GM19193 (cell line): ENCODE measurements at regions not wholly inside any gene's neighbourhood (a gene's known extent, or its start where the extent isn't known, plus 50 kb on each side); places are given as distances from the start of the nearest gene placed in this dataset.

Source experiments
- POLR2A ChIP-seq: IDR thresholded peaks from 4 replicates; pipeline ENCODE4 v1.6.1; 2011; ENCODE audit not compliant: insufficient read depth, insufficient read length; ENCODE audit errors: extremely low read depth

DNA sequence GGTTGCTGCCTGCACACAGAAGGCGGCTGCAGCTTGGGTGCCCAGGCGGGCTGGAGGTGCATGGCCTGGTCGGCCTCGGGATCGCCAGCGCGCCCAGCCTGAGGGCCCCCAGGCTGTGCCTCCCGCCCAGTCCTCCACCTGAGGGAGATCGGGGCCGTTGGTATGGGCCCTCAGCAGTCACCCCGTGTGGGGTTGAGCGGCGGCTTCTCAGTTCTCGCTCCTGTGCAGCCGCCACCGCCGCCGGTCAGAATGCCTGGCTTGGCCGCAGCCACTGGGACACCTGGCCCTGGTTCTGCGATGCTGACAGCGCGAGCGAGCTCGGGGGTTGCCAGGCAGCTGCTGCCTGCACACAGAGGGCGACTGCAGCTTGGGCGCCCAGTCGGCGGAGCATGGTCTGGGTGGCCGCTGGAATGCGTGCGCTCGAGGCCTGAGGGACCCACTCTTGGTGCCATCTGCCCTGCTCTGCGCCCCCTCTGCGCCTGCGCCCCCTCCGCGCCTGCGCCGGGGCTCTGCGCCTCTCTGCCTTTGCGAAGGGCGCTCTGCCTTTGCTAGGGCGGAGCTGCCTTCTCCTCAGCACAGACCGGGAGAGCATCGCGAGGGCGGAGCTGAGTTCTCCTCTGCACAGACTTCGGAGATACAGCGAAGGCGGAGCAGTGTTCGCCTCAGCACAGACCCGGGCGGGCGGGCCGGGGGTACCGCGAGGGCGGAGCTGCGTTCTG, 84.6 kb upstream of the ZNG1F start:
- TF ChIP-seq POLR2A: peak; percentile 13
